SJSA1 (cell line): ENCODE measurements at regions not wholly inside any gene's neighbourhood (a gene's known extent, or its start where the extent isn't known, plus 50 kb on each side); places are given as distances from the start of the nearest gene placed in this dataset.
"Not testable (repeated sequence)": the region's sequence is repeated elsewhere in the genome, so short reads cannot be mapped to it uniquely, and the experiment has no call there.

ENCODE experiments used
- DNase-seq, 2 experiments: peaks; one replicate each; pipeline ENCODE4 v3.0.0-alpha.2; 2015 to 2020; ENCODE audit warnings: low spot score in 2 of 2, low read depth in 1 of 2
- H3K27ac ChIP-seq: fragments of 250-450 bp; sonication (Bioruptor Pico); 2 replicates; pipeline ENCODE4 v1.5.1; 2020; ENCODE audit warnings: mild to moderate bottlenecking, moderate library complexity
- H3K27me3 ChIP-seq: fragments of 250-450 bp; sonication (Bioruptor Pico); replicated peaks from 2 replicates; pipeline ENCODE4 v1.5.1; 2020; ENCODE audit warnings: mild to moderate bottlenecking, moderate library complexity
- H3K36me3 ChIP-seq: fragments of 250-450 bp; sonication (Bioruptor Pico); 2 replicates; pipeline ENCODE4 v1.5.1; 2020; ENCODE audit warnings: mild to moderate bottlenecking
- H3K4me1 ChIP-seq: fragments of 250-450 bp; sonication (Bioruptor Pico); replicated peaks from 2 replicates; pipeline ENCODE4 v1.6.1; 2021; ENCODE audit warnings: mild to moderate bottlenecking
- H3K4me3 ChIP-seq: fragments of 250-450 bp; sonication (Bioruptor Pico); 2 replicates; pipeline ENCODE4 v1.5.1; 2020; ENCODE audit warnings: mild to moderate bottlenecking
- H3K9me3 ChIP-seq: fragments of 250-450 bp; sonication (Bioruptor Pico); replicated peaks from 2 replicates; pipeline ENCODE4 v1.5.1; 2020; ENCODE audit warnings: mild to moderate bottlenecking

- H3K4me1 ChIP-seq = no peaks in the 10 kb centered on the region; the same call in 1 of the 2 replicates
- no peak for DNase-seq
- H3K27ac ChIP-seq = no peak overlapping the region
- H3K36me3 ChIP-seq = no peaks in the 10 kb centered on the region
- H3K4me3 ChIP-seq = no peak overlapping the region
- H3K9me3 ChIP-seq = no peaks in the 10 kb centered on the region
- no peaks in the 10 kb centered on the region for H3K27me3 ChIP-seq
These were observed 134.5 kb upstream of the KCNE2 start for GRCh38 chr21:34229353-34229752.

- not testable (repeated sequence) for H3K4me1 ChIP-seq, H3K27me3 ChIP-seq, H3K9me3 ChIP-seq, H3K4me3 ChIP-seq, H3K36me3 ChIP-seq, H3K27ac ChIP-seq, DNase-seq
These were observed 130.1 kb upstream of the KCNE2 start for GRCh38 chr21:34233741-34234140.

GRCh38 chr21:34235514-34235913 lies 128.3 kb upstream of the KCNE2 start:
- Histone ChIP-seq H3K4me1 (no peaks in the 10 kb centered on the region), H3K36me3 (no peaks in the 10 kb centered on the region), H3K27me3 (no peaks in the 10 kb centered on the region), H3K27ac (no peak overlapping the region), H3K4me3 (no peak overlapping the region), H3K9me3 (no peaks in the 10 kb centered on the region)
- no peak for DNase-seq

GRCh38 chr21:34242973-34243372 lies 120.8 kb upstream of the KCNE2 start:
- H3K27ac ChIP-seq = no peak overlapping the region
- H3K4me3 ChIP-seq = no peak overlapping the region
- DNase-seq = no peak
- no peaks in the 10 kb centered on the region for H3K27me3 ChIP-seq
- peaks cover 7% of the 10 kb centered on the region; the same call in 1 of the 2 replicates for H3K9me3 ChIP-seq
- H3K36me3 ChIP-seq = no peaks in the 10 kb centered on the region
- H3K4me1 ChIP-seq = no peaks in the 10 kb centered on the region

GRCh38 chr21:34243562-34243961 lies 120.2 kb upstream of the KCNE2 start:
- H3K27me3 ChIP-seq = no peaks in the 10 kb centered on the region
- no peak for DNase-seq

GRCh38 chr21:34252751-34253150 lies 111.1 kb upstream of the KCNE2 start:
- no peaks in the 10 kb centered on the region for H3K27me3 ChIP-seq
- H3K9me3 ChIP-seq = peaks cover 6% of the 10 kb centered on the region; the same call in 1 of the 2 replicates
- no peak for DNase-seq
- H3K27ac ChIP-seq = no peak overlapping the region
- no peak overlapping the region for H3K4me3 ChIP-seq
- no peaks in the 10 kb centered on the region for H3K36me3 ChIP-seq
- H3K4me1 ChIP-seq = no peaks in the 10 kb centered on the region

More at GRCh38 chr21:34243562-34243961, 120.2 kb upstream of the KCNE2 start:
- Histone ChIP-seq H3K4me1 (no peaks in the 10 kb centered on the region), H3K4me3 (no peak overlapping the region), H3K27ac (no peak overlapping the region), H3K9me3 (peaks cover 7% of the 10 kb centered on the region; the same call in 1 of the 2 replicates), H3K36me3 (no peaks in the 10 kb centered on the region)

- no peaks in the 10 kb centered on the region for H3K36me3 ChIP-seq
- no peak for DNase-seq
These were observed 108.7 kb upstream of the KCNE2 start for GRCh38 chr21:34255073-34255472.

GRCh38 chr21:34260277-34261008 lies 103.4 kb upstream of the KCNE2 start:
- H3K36me3 ChIP-seq = no peaks in the 10 kb centered on the region
- no peaks in the 10 kb centered on the region for H3K4me1 ChIP-seq
- DNase-seq = no peak
- peaks cover 8% of the 10 kb centered on the region for H3K9me3 ChIP-seq
- no peak overlapping the region for H3K27ac ChIP-seq
- no peak overlapping the region for H3K4me3 ChIP-seq
- H3K27me3 ChIP-seq = no peaks in the 10 kb centered on the region

More at GRCh38 chr21:34255073-34255472, 108.7 kb upstream of the KCNE2 start:
- Histone ChIP-seq H3K9me3 (peaks cover 10% of the 10 kb centered on the region), H3K4me3 (no peak overlapping the region), H3K27me3 (no peaks in the 10 kb centered on the region), H3K27ac (no peak overlapping the region), H3K4me1 (no peaks in the 10 kb centered on the region)

GRCh38 chr21:34261841-34262468 lies 101.9 kb upstream of the KCNE2 start:
- peaks cover 7% of the 10 kb centered on the region; the same call in 1 of the 2 replicates for H3K9me3 ChIP-seq
- H3K36me3 ChIP-seq = no peaks in the 10 kb centered on the region
- H3K4me1 ChIP-seq = no peaks in the 10 kb centered on the region
- no peak overlapping the region for H3K27ac ChIP-seq
- no peak overlapping the region for H3K4me3 ChIP-seq
- no peak for DNase-seq
- no peaks in the 10 kb centered on the region for H3K27me3 ChIP-seq

- no peaks in the 10 kb centered on the region for H3K36me3 ChIP-seq
- no peaks in the 10 kb centered on the region for H3K27me3 ChIP-seq
- peaks cover 7% of the 10 kb centered on the region; the same call in 1 of the 2 replicates for H3K9me3 ChIP-seq
- no peak overlapping the region for H3K27ac ChIP-seq
- no peak overlapping the region for H3K4me3 ChIP-seq
- H3K4me1 ChIP-seq = no peaks in the 10 kb centered on the region
- no peak for DNase-seq
These were observed 101.3 kb upstream of the KCNE2 start for GRCh38 chr21:34262469-34262845.

GRCh38 chr21:34263629-34264028 lies 100.2 kb upstream of the KCNE2 start:
- no peaks in the 10 kb centered on the region for H3K27me3 ChIP-seq
- no peak overlapping the region for H3K4me3 ChIP-seq
- H3K9me3 ChIP-seq = peaks cover 7% of the 10 kb centered on the region; the same call in 1 of the 2 replicates
- H3K36me3 ChIP-seq = no peaks in the 10 kb centered on the region
- DNase-seq = no peak
- H3K4me1 ChIP-seq = no peaks in the 10 kb centered on the region
- no peak overlapping the region for H3K27ac ChIP-seq

- Histone ChIP-seq H3K27ac (no peak overlapping the region), H3K9me3 (no peaks in the 10 kb centered on the region), H3K36me3 (no peaks in the 10 kb centered on the region), H3K4me1 (no peaks in the 10 kb centered on the region), H3K27me3 (no peaks in the 10 kb centered on the region), H3K4me3 (no peak overlapping the region)
- no peak for DNase-seq
These were observed 97.5 kb upstream of the KCNE2 start for GRCh38 chr21:34266351-34266750.

- Histone ChIP-seq H3K36me3 (no peaks in the 10 kb centered on the region), H3K4me3 (no peak overlapping the region), H3K27me3 (no peaks in the 10 kb centered on the region), H3K27ac (no peak overlapping the region), H3K9me3 (no peaks in the 10 kb centered on the region), H3K4me1 (no peaks in the 10 kb centered on the region)
- no peak for DNase-seq
These were observed 95.3 kb upstream of the KCNE2 start for GRCh38 chr21:34268493-34268892.

GRCh38 chr21:34270411-34270810 lies 93.4 kb upstream of the KCNE2 start:
- Histone ChIP-seq H3K27ac (no peak overlapping the region), H3K9me3 (no peaks in the 10 kb centered on the region), H3K36me3 (no peaks in the 10 kb centered on the region), H3K4me3 (no peak overlapping the region), H3K27me3 (no peaks in the 10 kb centered on the region), H3K4me1 (no peaks in the 10 kb centered on the region)
- DNase-seq = no peak
